HG02798 (cell line): ENCODE measurements at regions not wholly inside any gene's neighbourhood (a gene's known extent, or its start where the extent isn't known, plus 50 kb on each side); places are given as distances from the start of the nearest gene placed in this dataset.

ENCODE experiments used
- ATAC-seq: cut with Tn5 transposase; IDR thresholded peaks from one replicate; pipeline ENCODE4 v1.9.1; 2021; ENCODE audit warnings: mild to moderate bottlenecking; ENCODE audit not compliant: unreplicated experiment, poor library complexity

GRCh38 chr3:66738625-66739365 lies 238.0 kb upstream of the LRIG1 start:
- ATAC-seq: no peak

- ATAC-seq: no peak
Measured at GRCh38 chr3:66740260-66740659, 239.4 kb upstream of the LRIG1 start.

GRCh38 chr3:66744521-66744920 lies 243.7 kb upstream of the LRIG1 start:
- ATAC-seq: no peak

GRCh38 chr3:66744986-66745385 lies 244.2 kb upstream of the LRIG1 start:
- no peak for ATAC-seq

- ATAC-seq: no peak
Measured at GRCh38 chr3:66747261-66747660, 246.4 kb upstream of the LRIG1 start.

GRCh38 chr3:66747696-66748095 lies 246.9 kb upstream of the LRIG1 start:
- no peak for ATAC-seq

GRCh38 chr3:66748175-66748876 lies 247.5 kb upstream of the LRIG1 start:
- ATAC-seq: no peak

- no peak for ATAC-seq
Measured at GRCh38 chr3:66751842-66752241, 246.3 kb upstream of the KBTBD8 start.

- ATAC-seq: no peak
Measured at GRCh38 chr3:66753670-66754069, 244.4 kb upstream of the KBTBD8 start.

GRCh38 chr3:66754613-66755012 lies 243.5 kb upstream of the KBTBD8 start:
- ATAC-seq: no peak

GRCh38 chr3:66755924-66756323 lies 242.2 kb upstream of the KBTBD8 start:
- no peak for ATAC-seq

GRCh38 chr3:66756468-66757036 lies 241.6 kb upstream of the KBTBD8 start:
- no peak for ATAC-seq

GRCh38 chr3:66761093-66761780 lies 236.9 kb upstream of the KBTBD8 start:
- ATAC-seq: no peak

GRCh38 chr3:66762916-66763693 lies 235.0 kb upstream of the KBTBD8 start:
- ATAC-seq: no peak

- ATAC-seq: no peak
Measured at GRCh38 chr3:66778107-66778506, 220.0 kb upstream of the KBTBD8 start.

GRCh38 chr3:66778777-66779176 lies 219.3 kb upstream of the KBTBD8 start:
- no peak for ATAC-seq

- no peak for ATAC-seq
Measured at GRCh38 chr3:66785191-66785909, 212.8 kb upstream of the KBTBD8 start.

GRCh38 chr3:66789580-66790237 lies 208.4 kb upstream of the KBTBD8 start:
- ATAC-seq: no peak

GRCh38 chr3:66792086-66792485 lies 206.0 kb upstream of the KBTBD8 start:
- no peak for ATAC-seq
